GM19035 (cell line): ENCODE measurements at regions not wholly inside any gene's neighbourhood (a gene's known extent, or its start where the extent isn't known, plus 50 kb on each side); places are given as distances from the start of the nearest gene placed in this dataset.

ENCODE experiments used
- ATAC-seq: cut with Tn5 transposase; IDR thresholded peaks from one replicate; pipeline ENCODE4 v1.9.1; 2021; ENCODE audit not compliant: unreplicated experiment

GRCh38 chr6:40802481-40802880 lies 215.3 kb upstream of the LRFN2 start:
- ATAC-seq = no peak

GRCh38 chr6:40799296-40800140 lies 212.4 kb upstream of the LRFN2 start:
- ATAC-seq = no peak

DNA sequence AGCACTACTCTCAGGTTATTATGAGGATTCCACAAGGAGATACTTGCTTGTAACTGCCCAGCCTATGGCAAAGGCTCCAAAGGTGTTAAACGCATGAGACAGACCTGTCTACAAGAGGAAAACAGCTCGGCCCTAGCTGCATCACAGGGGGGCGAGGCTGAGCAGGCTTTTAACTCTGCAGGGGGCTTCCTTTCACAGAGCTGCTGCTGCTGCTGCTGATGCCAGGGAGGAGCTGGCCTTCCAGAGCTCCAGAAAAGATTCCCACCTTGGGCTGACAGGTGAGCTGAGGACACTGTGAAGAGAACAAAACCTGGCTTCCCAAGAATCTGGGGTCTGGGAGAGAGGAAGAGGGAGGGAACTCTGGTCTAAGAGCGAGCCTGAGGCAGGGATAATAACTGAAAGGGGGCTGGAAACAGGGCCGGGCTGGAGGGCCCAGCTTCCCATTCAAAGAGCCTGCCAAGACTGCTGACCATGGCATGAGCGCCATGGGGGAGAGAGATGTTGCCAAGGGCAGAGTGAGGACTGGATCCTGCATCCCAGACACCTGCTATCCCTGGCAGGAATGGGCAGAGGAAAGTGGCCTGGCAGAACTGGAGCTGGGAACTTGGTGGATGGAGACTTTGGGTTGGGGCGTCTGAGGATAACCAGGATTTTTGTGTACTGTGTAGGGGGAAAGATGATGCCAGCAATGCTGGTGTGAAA lies 211.1 kb upstream of the LRFN2 start:
- ATAC-seq = no peak

DNA sequence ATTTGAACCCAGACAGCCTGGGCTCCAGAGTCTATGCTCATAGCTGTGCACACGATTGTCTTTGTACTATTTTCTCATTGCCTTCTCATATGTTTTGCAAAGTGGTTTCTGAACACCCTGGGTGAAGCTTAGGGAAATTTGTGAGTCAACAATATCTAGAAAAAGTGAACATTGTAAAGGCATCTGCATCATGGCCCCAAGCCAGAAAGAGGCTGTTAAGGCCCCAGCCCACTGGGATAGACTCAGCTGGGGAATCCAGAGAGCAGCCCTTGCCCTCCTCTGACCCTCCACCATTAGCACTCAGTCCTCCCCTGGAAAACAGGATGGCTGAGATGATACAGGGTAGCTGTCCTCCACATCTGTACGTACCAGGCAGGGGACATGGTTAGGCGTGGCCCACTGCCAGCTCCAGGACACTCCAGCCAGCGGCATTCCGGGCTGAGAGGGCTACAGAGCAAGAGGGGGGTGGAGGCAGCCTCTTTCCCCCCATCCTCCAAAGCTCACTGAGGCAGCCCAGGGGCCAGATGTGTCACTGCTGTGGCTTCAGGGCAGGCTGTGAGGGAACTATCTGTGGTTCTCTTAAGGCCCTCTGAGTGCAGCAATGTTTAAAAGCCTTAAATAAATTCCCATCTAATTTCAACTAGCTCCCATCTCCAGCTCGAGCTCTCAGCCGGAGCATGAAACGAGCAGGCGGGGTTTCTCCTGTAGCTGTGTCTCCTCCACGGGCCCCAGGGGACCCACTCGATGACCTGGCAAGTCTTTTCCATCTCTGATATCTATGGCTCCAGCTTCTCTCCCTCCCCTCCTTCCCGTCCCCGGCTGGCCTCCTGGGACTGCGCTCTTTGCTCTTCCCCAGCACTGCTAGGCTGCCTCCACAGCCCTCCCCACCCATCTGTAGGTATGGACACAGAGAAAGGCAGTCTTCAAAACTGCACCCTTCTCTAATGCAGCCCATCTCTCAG lies 209.4 kb upstream of the LRFN2 start:
- no peak for ATAC-seq

- ATAC-seq = no peak
Observed at GRCh38 chr6:40794586-40794985, 207.4 kb upstream of the LRFN2 start.

- ATAC-seq = no peak
Observed at GRCh38 chr6:40792183-40792582, 205.0 kb upstream of the LRFN2 start.

GRCh38 chr6:40791004-40791403 lies 203.8 kb upstream of the LRFN2 start:
- no peak for ATAC-seq

GRCh38 chr6:40788661-40789655 lies 201.8 kb upstream of the LRFN2 start:
- no peak for ATAC-seq

GRCh38 chr6:40782355-40782754 lies 195.2 kb upstream of the LRFN2 start:
- ATAC-seq = no peak

DNA sequence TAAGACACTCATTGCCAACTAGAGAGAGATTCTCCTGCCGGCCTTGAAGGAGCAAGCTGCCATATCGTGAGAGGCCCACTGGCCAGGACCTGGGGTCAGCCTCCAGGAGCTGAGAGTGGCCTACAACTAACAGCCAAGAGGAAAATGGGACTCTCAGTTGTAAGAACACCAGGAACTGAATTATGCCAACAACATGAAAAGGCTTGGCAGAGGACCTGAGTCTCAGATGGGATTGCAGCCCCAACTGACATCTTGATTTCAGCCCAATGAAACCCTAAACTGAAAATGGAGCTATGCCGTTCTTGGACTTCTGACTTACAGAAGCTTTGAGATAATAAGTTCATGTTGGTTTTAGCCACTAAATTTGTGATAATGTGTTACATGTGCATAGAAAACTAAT lies 193.5 kb upstream of the LRFN2 start:
- no peak for ATAC-seq

DNA sequence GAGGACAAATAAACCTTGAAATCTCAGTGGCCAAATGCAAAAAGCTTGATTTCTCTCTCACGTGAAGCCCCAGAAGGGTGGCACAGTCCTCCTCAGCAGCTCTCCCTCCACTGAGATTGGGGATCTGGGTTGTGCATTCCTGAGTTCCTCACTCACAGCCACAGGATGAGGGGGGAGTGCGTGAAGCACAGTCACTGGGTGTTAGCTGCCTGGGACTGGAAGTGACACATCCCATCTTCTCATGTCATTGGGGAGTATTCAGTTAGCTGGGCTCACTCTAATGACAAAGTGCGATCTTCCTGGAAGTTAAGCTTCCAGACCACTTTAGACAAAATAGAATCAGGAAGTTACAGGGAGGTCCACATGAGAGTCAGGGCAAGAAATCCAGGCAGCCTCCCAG lies 192.2 kb upstream of the LRFN2 start:
- no peak for ATAC-seq

DNA sequence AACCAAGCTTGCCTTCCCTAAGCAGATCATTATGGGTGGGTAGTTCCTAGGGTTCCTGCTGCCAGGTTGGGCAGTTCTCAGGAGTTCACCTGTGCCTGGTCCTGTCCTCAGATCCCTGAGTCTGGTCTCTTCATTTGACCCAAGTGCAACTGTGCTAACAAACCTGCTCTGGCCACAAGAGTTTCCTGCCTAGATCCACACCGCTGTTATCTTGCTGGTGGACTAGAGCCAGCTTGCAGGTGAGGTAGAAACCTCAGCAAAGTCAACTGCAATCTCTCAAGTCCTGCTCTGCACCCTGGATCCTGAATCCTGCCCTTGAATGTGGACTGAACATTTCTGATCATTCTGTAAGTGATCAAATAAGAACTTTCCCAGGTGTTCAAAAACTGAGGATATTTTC lies 191.8 kb upstream of the LRFN2 start:
- ATAC-seq = no peak

DNA sequence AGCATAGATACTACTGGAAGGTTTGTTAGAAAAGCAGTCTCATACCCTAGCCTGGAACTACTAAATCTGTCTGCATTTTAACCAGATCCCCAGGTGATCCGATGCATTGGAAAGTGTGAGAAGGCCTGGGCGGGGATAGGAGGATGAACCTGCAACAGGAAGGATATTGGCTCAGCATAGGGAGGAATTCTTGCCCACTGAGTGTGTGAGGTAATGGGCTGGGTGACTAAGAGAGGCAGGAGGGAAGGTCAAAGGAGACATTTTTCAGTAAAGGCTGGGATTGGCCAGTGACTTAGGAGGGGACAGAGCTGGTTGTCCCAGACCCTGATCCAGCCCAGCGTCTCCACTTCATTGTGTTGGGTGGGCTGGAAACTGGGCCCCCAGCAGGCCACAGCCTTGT lies 191.0 kb upstream of the LRFN2 start:
- ATAC-seq = no peak

GRCh38 chr6:40774932-40775331 lies 187.8 kb upstream of the LRFN2 start:
- no peak for ATAC-seq

DNA sequence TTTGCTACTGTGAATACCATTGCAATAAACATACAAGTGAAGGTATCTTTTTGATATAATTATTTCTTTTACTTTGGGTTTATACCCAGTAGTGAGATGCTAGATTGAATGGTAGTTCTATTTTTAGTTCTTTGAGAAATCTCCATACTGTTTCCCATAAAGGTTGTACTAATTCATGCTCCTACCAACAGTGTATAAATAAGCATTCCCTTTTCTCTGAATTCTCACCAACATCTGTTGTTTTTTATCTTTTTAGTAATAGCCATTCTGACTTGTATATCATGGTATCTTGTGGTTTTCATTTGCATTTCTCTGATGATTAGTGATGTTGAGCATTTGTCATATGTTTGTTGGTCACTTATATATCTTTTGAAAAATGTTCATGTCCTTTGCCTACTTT lies 183.6 kb upstream of the LRFN2 start:
- no peak for ATAC-seq

DNA sequence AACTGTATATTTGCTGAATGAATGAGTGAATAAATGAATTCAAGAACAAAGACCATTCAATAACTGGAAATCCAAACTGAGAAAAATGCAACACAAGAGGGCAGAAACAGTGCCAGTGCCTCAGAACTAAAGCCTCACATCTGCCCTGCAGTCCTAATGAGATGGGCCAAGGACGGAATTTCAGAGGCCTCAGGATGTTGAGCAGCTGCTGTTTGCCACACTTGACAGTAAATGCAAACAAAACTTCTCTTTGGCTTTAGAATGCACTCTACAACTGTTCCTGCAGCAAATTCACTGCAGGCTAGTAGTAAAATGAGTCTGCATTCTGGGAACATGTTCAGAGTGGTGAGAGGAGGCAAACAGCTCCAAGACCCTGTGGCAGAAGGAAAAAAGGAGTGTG lies 177.6 kb upstream of the LRFN2 start:
- no peak for ATAC-seq

DNA sequence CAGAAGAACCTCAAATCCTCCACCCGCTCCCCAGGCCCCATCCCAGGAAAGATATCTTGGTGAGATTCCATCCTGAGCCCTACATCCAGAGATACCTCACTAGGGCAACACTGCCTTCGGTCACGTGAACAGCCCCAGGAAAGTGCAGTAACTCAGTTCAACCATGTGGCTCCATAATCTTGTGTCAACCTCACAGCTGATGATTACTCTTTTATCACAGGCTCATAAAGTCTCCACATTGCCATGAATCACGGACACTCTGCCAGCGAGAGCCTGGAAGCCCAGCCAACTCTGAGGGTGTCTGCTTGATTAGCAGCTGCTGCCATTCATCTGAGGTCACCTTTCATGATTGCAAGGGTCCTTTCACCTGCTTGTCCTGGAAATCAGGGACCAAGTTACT lies 175.8 kb upstream of the LRFN2 start:
- no peak for ATAC-seq

DNA sequence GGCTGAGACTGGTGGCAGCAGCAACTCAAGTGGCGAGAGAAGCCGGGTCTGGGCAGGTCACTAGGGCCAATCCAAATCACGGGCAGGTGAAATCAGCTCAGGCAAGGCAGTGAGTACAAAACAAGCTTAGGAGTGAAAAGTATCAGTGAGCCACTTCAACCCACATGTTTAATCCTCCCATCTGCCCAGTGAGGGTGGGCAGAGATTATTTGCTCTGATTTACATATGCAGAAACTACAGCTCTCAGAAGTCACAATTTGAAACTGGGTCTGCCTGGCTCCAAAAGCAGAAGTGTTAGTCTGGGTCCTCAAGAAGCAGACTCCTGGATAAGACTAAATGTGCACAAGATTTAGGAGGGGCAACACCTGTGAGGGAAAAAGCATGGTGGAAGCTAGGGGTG lies 173.7 kb upstream of the LRFN2 start:
- ATAC-seq = no peak

DNA sequence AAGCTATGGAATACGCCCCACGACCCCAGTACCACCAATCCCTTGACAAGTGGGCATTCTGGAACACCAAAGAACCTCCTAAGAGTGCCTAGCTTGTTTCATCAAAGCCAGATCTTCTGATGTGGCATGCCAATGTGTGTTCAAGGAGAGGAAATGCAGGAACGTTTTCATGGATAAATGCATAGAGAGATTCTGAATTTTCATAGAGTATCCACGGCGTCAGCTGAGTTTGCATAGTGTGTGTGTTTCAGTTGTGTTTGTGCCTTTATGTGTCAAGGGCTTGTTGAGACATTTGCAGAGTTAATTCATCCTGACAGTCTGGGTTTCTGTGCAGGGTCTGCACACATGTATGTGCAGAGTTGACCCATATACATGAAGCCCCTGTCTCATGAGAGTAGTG lies 172.7 kb upstream of the LRFN2 start:
- no peak for ATAC-seq

- no peak for ATAC-seq
Observed at GRCh38 chr6:40759264-40759663, 172.1 kb upstream of the LRFN2 start.
